Small intestine (tissue), 7 donors: ENCODE measurements at regions not wholly inside any gene's neighbourhood (a gene's known extent, or its start where the extent isn't known, plus 50 kb on each side); places are given as distances from the start of the nearest gene placed in this dataset.
"Not testable (repeated sequence)": the region's sequence is repeated elsewhere in the genome, so short reads cannot be mapped to it uniquely, and the experiment has no call there.

Experiments used
- DNase-seq, 2 donors: peaks; one replicate each; pipeline versions ENCODE4 v3.0.0 to v3.0.0-alpha.2; 2013
- FAIRE-seq: peaks from 2 replicates; lab custom pipeline; 2012; peaks lifted over from hg19 to GRCh38; lab: Jason Lieb, UNC
- H3K27ac ChIP-seq, 3 donors: one replicate each; pipeline ENCODE4 v1.5.1; 2013; ENCODE audit warnings: low read length in 2 of 3, mild to moderate bottlenecking in 2 of 3, control low read depth in 1 of 3, inconsistent platforms in 1 of 3, low read depth in 1 of 3, moderate library complexity in 1 of 3
- H3K27me3 ChIP-seq, 3 donors: one replicate each; pipeline ENCODE4 v1.6.1; 2013; ENCODE audit warnings: low read length in 3 of 3, inconsistent platforms in 1 of 3; ENCODE audit not compliant: control insufficient read depth in 3 of 3, insufficient read depth in 3 of 3
- H3K36me3 ChIP-seq, 3 donors: one replicate each; pipeline ENCODE4 v1.6.1; 2013; ENCODE audit warnings: low read length in 3 of 3, inconsistent platforms in 1 of 3, low read depth in 1 of 3, mild to moderate bottlenecking in 1 of 3, moderate library complexity in 1 of 3; ENCODE audit not compliant: control insufficient read depth in 3 of 3, insufficient read depth in 2 of 3
- H3K4me1 ChIP-seq, 3 donors: one replicate each; pipeline ENCODE4 v1.6.1; 2013; ENCODE audit warnings: low read length in 2 of 3, inconsistent platforms in 1 of 3, low read depth in 1 of 3, mild to moderate bottlenecking in 1 of 3, moderate library complexity in 1 of 3; ENCODE audit not compliant: control insufficient read depth in 3 of 3, insufficient read depth in 2 of 3
- H3K4me3 ChIP-seq, 3 donors: one replicate each; pipeline ENCODE4 v1.5.1; 2013; ENCODE audit warnings: low read length in 3 of 3, control low read depth in 1 of 3, inconsistent platforms in 1 of 3, low read depth in 1 of 3, mild to moderate bottlenecking in 1 of 3, moderate library complexity in 1 of 3
- H3K9me3 ChIP-seq, 2 donors: one replicate each; pipeline ENCODE4 v1.6.1; 2013; ENCODE audit warnings: low read depth in 1 of 2, low read length in 1 of 2; ENCODE audit not compliant: control insufficient read depth in 2 of 2, insufficient read depth in 1 of 2
- WGBS, 3 donors: extraction: QIAGEN DNeasy Blood & Tissue Kit; methylation state at CpG; one replicate each; pipeline ENCODE4 v1.1.7; 2013; 5-methylcytosine and 5-hydroxymethylcytosine counted together
- donor health status: healthy with polysubstance abuse.
- donor health status: control.
- donor health status: control.
- donor health status: Bipolar disorder and iron deficiency.
- donor health status: healthy.

- WGBS, 3 donors = 79 to 81% (median 81%) methylated on average over 1 of the region's 1 CpG
- DNase-seq (no peak), FAIRE-seq (no peak)
- Histone ChIP-seq H3K4me3 (no peak overlapping the region), H3K27ac (no peak overlapping the region), H3K9me3 (no peaks in the 10 kb centered on the region), H3K4me1 (no peaks in the 10 kb centered on the region), H3K36me3 (no peaks in the 10 kb centered on the region), H3K27me3 (no peaks in the 10 kb centered on the region)
These were observed 193.2 kb upstream of the FRMD6 start for GRCh38 chr14:51458563-51458955.

- WGBS, 3 donors = 8 to 28% (median 11%) methylated on average over 1 of the region's 1 CpG
- H3K27ac ChIP-seq = no peak overlapping the region
- H3K27me3 ChIP-seq = no peaks in the 10 kb centered on the region
- H3K4me1 ChIP-seq = no peaks in the 10 kb centered on the region
- H3K9me3 ChIP-seq = no peaks in the 10 kb centered on the region
- H3K4me3 ChIP-seq = no peak overlapping the region
- no peaks in the 10 kb centered on the region for H3K36me3 ChIP-seq
- FAIRE-seq = no peak
- DNase-seq = no peak
These were observed 191.7 kb upstream of the FRMD6 start for GRCh38 chr14:51460011-51460410.

- no peak for FAIRE-seq
- 35 to 67% (median 61%) methylated on average over 3 of the region's 3 CpGs for WGBS, 3 donors
- H3K36me3 ChIP-seq = no peaks in the 10 kb centered on the region
- no peaks in the 10 kb centered on the region for H3K4me1 ChIP-seq
- H3K27me3 ChIP-seq = no peaks in the 10 kb centered on the region
- DNase-seq = no peak
- no peak overlapping the region for H3K27ac ChIP-seq
- H3K9me3 ChIP-seq = no peaks in the 10 kb centered on the region
- no peak overlapping the region for H3K4me3 ChIP-seq
These were observed 189.5 kb upstream of the FRMD6 start for GRCh38 chr14:51462182-51462581.

- Histone ChIP-seq H3K4me1 (no peaks in the 10 kb centered on the region), H3K4me3 (no peak overlapping the region), H3K36me3 (no peaks in the 10 kb centered on the region), H3K27ac (no peak overlapping the region), H3K27me3 (no peaks in the 10 kb centered on the region), H3K9me3 (no peaks in the 10 kb centered on the region)
- DNase-seq (no peak), FAIRE-seq (no peak)
These were observed 189.0 kb upstream of the FRMD6 start for GRCh38 chr14:51462706-51463105.

- Histone ChIP-seq H3K9me3 (no peaks in the 10 kb centered on the region), H3K4me1 (no peaks in the 10 kb centered on the region), H3K27me3 (no peaks in the 10 kb centered on the region), H3K4me3 (no peak overlapping the region), H3K27ac (no peak overlapping the region), H3K36me3 (no peaks in the 10 kb centered on the region)
- WGBS, 3 donors = 75 to 91% (median 85%) methylated on average over 1 of the region's 1 CpG
- DNase-seq (no peak), FAIRE-seq (no peak)
These were observed 188.2 kb upstream of the FRMD6 start for GRCh38 chr14:51463461-51463860.

- FAIRE-seq = no peak
- no peaks in the 10 kb centered on the region for H3K4me1 ChIP-seq
- no peaks in the 10 kb centered on the region for H3K27me3 ChIP-seq
- no peak overlapping the region for H3K4me3 ChIP-seq
- no peaks in the 10 kb centered on the region for H3K36me3 ChIP-seq
- no peak overlapping the region for H3K27ac ChIP-seq
- no peaks in the 10 kb centered on the region for H3K9me3 ChIP-seq
- no peak for DNase-seq
- 77 to 88% (median 79%) methylated on average over 6 of the region's 6 CpGs for WGBS, 3 donors
These were observed 187.3 kb upstream of the FRMD6 start for GRCh38 chr14:51464411-51464810.

GRCh38 chr14:51465486-51465885 lies 186.2 kb upstream of the FRMD6 start:
- Histone ChIP-seq H3K4me3 (no peak overlapping the region), H3K36me3 (no peaks in the 10 kb centered on the region), H3K27me3 (no peaks in the 10 kb centered on the region), H3K27ac (no peak overlapping the region), H3K9me3 (no peaks in the 10 kb centered on the region), H3K4me1 (no peaks in the 10 kb centered on the region)
- whole genome bisulfite sequencing, 3 donors = 89 to 100% (median 93%) methylated on average over 1 of the region's 1 CpG
- DNase-seq (no peak), FAIRE-seq (no peak)

- not testable (repeated sequence) for FAIRE-seq
These were observed 184.3 kb upstream of the FRMD6 start for GRCh38 chr14:51467392-51467791.

GRCh38 chr14:51468523-51468922 lies 183.2 kb upstream of the FRMD6 start:
- H3K9me3 ChIP-seq = peaks cover 0 to 2% of the 10 kb centered on the region in 2 donors
- no peak overlapping the region for H3K27ac ChIP-seq
- no peaks in the 10 kb centered on the region for H3K4me1 ChIP-seq
- no peaks in the 10 kb centered on the region for H3K27me3 ChIP-seq
- H3K36me3 ChIP-seq = no peaks in the 10 kb centered on the region
- FAIRE-seq = no peak
- whole genome bisulfite sequencing, 3 donors = 69 to 88% (median 72%) methylated on average over 3 of the region's 3 CpGs
- no peak for DNase-seq
- no peak overlapping the region for H3K4me3 ChIP-seq

More at GRCh38 chr14:51467392-51467791, 184.3 kb upstream of the FRMD6 start:
- not testable (repeated sequence) for H3K9me3 ChIP-seq, H3K4me1 ChIP-seq, H3K27me3 ChIP-seq, H3K4me3 ChIP-seq, DNase-seq, H3K36me3 ChIP-seq, H3K27ac ChIP-seq
- WGBS, 3 donors = 94 to 98% (median 95%) methylated on average over 19 to 23 of the region's 23 CpGs
